ENCODE measurements at regions not wholly inside any gene's neighbourhood (a gene's known extent, or its start where the extent isn't known, plus 50 kb on each side); places are given as distances from the start of the nearest gene placed in this dataset.

DNA sequence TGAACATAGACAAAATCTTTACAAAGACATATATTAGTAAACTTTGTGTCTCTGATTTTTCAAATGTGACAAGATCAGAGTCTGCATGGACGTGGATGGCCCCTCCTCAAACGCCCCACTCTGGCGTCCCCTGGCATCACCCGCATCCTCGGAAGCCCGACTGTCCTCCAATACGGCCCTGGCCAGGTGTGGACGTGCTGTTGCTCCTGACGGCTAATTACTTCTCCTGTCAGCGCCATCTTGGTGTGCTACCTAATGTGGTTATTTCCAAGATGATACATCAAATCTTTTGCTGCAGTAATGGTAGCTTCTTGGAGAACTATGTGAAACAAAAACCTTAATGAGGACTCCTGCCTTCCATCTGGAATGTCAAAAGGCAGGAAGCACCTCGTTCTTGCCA is 747.4 kb upstream of the SALL3 start:
- DNase-seq (ENCODE audit: extremely low spot score), result no peak
- ChIA-PET POLR2A (no interaction called here), CTCF (no interaction called here)
- no peak for TF ChIP-seq CTCF (IDR thresholded peaks at IDR 0.05; ENCODE audit: control extremely low read depth, extremely low read depth, low read depth, missing control alignments)

GRCh38 chr18:78237864-78238263 is 741.8 kb upstream of the SALL3 start:
- CTCF ChIA-PET, result no interaction called here
- no peak for TF ChIP-seq CTCF (IDR thresholded peaks at IDR 0.05; ENCODE audit: control extremely low read depth, extremely low read depth, low read depth, missing control alignments)
- POLR2A ChIA-PET, result no interaction called here
- no peak for DNase-seq (ENCODE audit: extremely low spot score)

DNA sequence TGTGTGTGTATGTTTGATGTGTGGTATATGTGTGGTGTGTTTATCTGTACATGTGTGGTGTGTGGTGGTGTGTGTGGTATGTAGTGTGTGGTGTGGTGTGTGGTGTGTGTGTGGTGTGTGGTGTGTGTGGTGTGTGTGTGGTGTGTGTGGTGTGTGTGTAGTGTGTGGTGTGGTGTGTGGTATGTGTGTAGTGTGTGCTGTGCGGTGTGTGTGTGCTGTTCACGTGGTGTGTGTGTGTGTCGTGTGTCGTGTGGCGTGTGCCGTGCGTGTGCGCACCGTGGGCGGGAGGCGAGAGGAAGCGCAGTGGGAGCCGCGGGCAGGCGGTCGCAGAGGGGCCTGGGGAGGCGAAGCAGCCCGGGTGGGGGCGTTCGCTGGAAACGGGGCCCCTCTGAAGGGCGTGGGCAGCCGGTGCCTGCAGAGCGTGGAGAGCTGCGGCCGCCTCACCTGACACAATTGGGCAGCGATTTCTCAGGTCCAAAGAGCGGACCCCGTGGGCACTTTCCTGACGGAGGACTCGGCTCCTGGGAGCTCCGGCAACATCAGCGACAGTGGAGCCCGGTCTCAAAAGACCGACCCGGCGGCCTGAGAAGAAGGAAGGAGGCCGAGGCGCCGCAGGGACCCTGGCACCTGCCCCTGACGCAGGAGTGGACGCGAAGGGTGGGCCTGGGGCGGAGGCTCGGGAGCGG is 741.1 kb upstream of the SALL3 start:
- DNase-seq (ENCODE audit: extremely low spot score), result no peak
- ChIA-PET POLR2A (no interaction called here), CTCF (no interaction called here)
- no peak for TF ChIP-seq CTCF (IDR thresholded peaks at IDR 0.05; ENCODE audit: control extremely low read depth, extremely low read depth, low read depth, missing control alignments)

DNA sequence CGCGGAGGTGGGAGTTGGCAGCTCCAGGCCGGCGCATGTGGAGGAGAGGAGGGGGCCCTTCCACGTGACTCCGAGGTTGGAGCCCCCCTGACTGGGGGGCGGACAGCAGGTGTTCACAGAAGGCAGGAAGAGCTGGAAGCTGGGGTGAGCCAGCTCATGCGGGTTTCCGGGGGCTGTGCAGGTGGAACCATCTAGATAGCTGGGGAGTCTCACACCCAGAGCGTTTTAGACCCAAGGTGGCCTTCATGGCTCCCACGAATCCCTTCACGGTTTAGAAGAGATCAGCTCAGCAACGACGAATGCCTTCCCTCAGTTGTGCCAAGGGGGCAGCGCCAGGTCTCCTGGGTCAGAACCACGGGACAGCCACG is 740.5 kb upstream of the SALL3 start:
- no peak for DNase-seq (ENCODE audit: extremely low spot score)
- TF ChIP-seq CTCF (IDR thresholded peaks at IDR 0.05; ENCODE audit: control extremely low read depth, extremely low read depth, low read depth, missing control alignments), result no peak
- ChIA-PET CTCF (no interaction called here), POLR2A (no interaction called here)

GRCh38 chr18:78240101-78240500 is 739.5 kb upstream of the SALL3 start:
- no peak for DNase-seq (ENCODE audit: extremely low spot score)
- ChIA-PET CTCF (interaction anchor here (1.0 kb wide), 1 partner anchor 9 kb away, joined by 3 read pairs; no protein-coding TSS in a partner anchor), POLR2A (no interaction called here)
- no peak for TF ChIP-seq CTCF (IDR thresholded peaks at IDR 0.05; ENCODE audit: control extremely low read depth, extremely low read depth, low read depth, missing control alignments)

DNA sequence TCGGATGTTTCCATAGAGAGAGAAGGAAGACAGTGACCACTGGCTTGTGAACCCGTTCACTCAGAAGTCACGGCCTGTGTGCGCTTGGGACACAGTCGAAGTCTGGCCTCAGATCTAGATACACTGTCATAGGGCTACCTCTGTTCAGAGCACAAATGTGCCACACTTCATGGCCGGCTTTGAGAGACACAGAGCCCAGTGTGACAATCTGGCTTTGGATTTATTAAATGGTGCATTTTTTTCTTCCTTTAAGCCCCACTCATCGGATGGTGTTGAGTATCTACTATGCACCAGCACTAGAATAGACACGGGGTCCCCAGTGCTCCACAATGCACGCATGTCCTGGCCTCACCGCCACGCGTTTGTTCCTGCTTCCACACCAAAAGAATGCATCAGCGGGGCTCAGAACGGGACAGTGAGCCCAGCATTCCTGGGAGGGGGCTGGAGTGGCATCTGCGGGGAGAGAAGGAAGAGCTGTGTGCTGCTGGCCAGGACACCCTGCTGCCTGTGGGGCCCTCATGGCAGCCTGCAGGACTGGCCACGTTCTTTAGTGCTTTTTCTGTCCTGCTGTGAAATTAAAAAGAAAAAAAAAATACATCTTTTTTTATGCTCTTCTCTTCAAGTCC is 738.9 kb upstream of the SALL3 start:
- no peak for TF ChIP-seq CTCF (IDR thresholded peaks at IDR 0.05; ENCODE audit: control extremely low read depth, extremely low read depth, low read depth, missing control alignments)
- DNase-seq (ENCODE audit: extremely low spot score), result no peak
- ChIA-PET CTCF (interaction anchor here (1.0 kb wide), 1 partner anchor 9 kb away, joined by 3 read pairs; no protein-coding TSS in a partner anchor), POLR2A (no interaction called here)

Data from GM10248 (cell line).